ENCODE measurements at regions not wholly inside any gene's neighbourhood (a gene's known extent, or its start where the extent isn't known, plus 50 kb on each side); places are given as distances from the start of the nearest gene placed in this dataset.

- Histone ChIP-seq H3K36me3 (ENCODE audit: control insufficient read depth, insufficient read depth, low read length) (no peaks in the 10 kb centered on the region), H2BK5ac (ENCODE audit: low read length) (no peak overlapping the region), H3K4me1 (ENCODE audit: control insufficient read depth, low read depth, low read length) (peaks cover 2% of the 10 kb centered on the region), H3K9ac (ENCODE audit: low read length) (no peak overlapping the region), H3K79me1 (ENCODE audit: low read length) (no peaks in the 10 kb centered on the region), H4K8ac (ENCODE audit: low read depth, low read length) (no peak overlapping the region), H3K56ac (ENCODE audit: low read length) (no peak overlapping the region), H3K18ac (ENCODE audit: low read length) (no peak overlapping the region), H3K4ac (ENCODE audit: low read depth, low read length) (no peak overlapping the region), H3K4me3 (ENCODE audit: low read length) (no peak overlapping the region), H4K5ac (ENCODE audit: low read length) (no peak overlapping the region), H2BK15ac (replicated peaks; ENCODE audit: low read depth) (no peak overlapping the region), H3K4me2 (ENCODE audit: low read length) (no peak overlapping the region), H3K27ac (ENCODE audit: low read depth, low read length) (no peak overlapping the region), H2AK5ac (ENCODE audit: low read length) (no peak overlapping the region), H3K79me2 (ENCODE audit: control insufficient read depth, insufficient read depth, low read length) (no peaks in the 10 kb centered on the region), H3K23ac (ENCODE audit: low read length) (no peak overlapping the region), H2BK120ac (ENCODE audit: low read depth, low read length) (no peak overlapping the region), H3K27me3 (ENCODE audit: insufficient read depth, low read length, poor library complexity) (no peaks in the 10 kb centered on the region)
- DNase-seq: no peak
- WGBS (ENCODE audit: extremely low coverage, insufficient coverage, low lambda C conversion rate): no CpG with 5 or more reads among the region's 7 CpGs
Measured at GRCh38 chr22:27298332-27298731, 503.2 kb downstream of the MN1 start.

DNA sequence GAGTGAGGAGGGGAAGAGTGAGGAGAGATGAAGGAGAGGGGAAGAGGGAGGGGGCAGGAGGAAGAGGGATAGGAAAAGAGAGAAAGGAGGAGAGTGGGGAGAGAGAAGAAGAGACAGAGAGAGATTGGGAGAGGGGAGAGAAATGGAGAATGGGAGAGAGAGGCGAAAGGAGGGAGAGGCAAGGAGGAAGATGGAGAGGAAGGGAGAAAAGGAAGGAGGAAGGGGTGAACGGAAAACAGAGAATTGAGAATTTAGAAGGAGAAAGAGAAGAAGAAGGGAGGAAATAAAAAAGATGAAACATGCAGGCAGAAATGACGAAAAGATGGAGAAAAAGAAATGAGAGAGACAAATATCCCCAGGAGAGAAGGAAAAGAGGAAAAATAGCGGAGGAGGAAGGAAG is 502.8 kb downstream of the MN1 start:
- Histone ChIP-seq H2AK5ac (ENCODE audit: low read length) (no peak overlapping the region), H3K4me3 (ENCODE audit: low read length) (no peak overlapping the region), H3K4ac (ENCODE audit: low read depth, low read length) (no peak overlapping the region), H4K8ac (ENCODE audit: low read depth, low read length) (no peak overlapping the region), H3K56ac (ENCODE audit: low read length) (no peak overlapping the region), H3K9ac (ENCODE audit: low read length) (no peak overlapping the region), H3K27ac (ENCODE audit: low read depth, low read length) (no peak overlapping the region), H3K18ac (ENCODE audit: low read length) (no peak overlapping the region), H3K4me2 (ENCODE audit: low read length) (no peak overlapping the region), H3K4me1 (ENCODE audit: control insufficient read depth, low read depth, low read length) (peaks cover 2% of the 10 kb centered on the region), H3K79me1 (ENCODE audit: low read length) (no peaks in the 10 kb centered on the region), H3K23ac (ENCODE audit: low read length) (no peak overlapping the region), H3K27me3 (ENCODE audit: insufficient read depth, low read length, poor library complexity) (no peaks in the 10 kb centered on the region), H3K36me3 (ENCODE audit: control insufficient read depth, insufficient read depth, low read length) (no peaks in the 10 kb centered on the region), H2BK15ac (replicated peaks; ENCODE audit: low read depth) (no peak overlapping the region), H2BK120ac (ENCODE audit: low read depth, low read length) (no peak overlapping the region), H4K5ac (ENCODE audit: low read length) (no peak overlapping the region), H2BK5ac (ENCODE audit: low read length) (no peak overlapping the region), H3K79me2 (ENCODE audit: control insufficient read depth, insufficient read depth, low read length) (no peaks in the 10 kb centered on the region)
- DNase-seq: no peak
- 86% methylated on average over 2 of the region's 4 CpGs for WGBS (ENCODE audit: extremely low coverage, insufficient coverage, low lambda C conversion rate)

DNA sequence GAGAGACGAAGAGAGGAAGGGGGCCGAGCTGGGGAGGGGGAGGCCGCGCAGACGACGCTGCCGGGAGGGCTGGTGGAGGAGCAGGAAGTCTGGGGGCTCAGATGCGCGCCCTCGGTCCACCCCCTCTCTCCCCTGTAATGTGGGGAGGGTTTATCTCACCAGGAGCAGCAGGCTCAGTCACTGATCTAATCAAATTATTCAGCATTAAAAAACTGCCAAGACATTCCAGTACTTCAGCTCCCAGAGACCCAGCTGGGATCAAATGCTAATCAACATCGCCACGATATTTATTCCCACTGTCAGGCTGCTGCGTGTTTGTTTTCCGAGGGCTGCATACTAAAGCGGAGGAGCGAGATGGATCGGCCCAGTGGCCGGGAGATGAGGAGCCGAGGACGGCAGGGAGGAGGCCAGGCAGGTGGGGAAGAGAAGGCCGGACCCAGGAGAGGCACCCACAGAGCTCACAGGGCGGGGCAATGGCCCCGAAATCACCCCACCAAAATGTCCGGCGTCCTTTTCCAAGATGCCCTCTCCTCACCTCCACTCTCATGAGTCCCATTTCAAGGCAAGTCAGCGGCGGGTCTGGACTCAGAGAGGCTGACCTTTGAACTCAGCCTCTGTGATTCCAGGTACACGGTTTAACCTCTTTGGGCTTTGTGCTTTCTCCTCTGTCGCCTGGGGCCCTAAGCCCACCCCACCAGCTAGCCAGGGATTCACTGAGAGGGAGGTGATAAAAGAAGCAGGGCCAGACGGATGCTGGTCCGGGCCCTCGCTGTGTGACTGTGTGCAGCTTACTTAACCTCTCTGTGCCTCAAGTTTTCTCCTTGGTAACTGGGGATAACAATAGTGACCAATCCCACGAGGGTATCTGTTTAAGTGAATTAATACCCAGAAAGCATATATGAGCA is 502.1 kb downstream of the MN1 start:
- peak overlapping the region; percentile 49 for H3K4me2 ChIP-seq (ENCODE audit: low read length)
- H2BK15ac ChIP-seq (replicated peaks; ENCODE audit: low read depth): no peak overlapping the region
- H4K8ac ChIP-seq (ENCODE audit: low read depth, low read length): no peak overlapping the region
- no CpG with 5 or more reads among the region's 33 CpGs for WGBS (ENCODE audit: extremely low coverage, insufficient coverage, low lambda C conversion rate)
- peak overlapping the region; percentile 35 for H3K9ac ChIP-seq (ENCODE audit: low read length)
- no peak overlapping the region for H3K18ac ChIP-seq (ENCODE audit: low read length)
- no peak overlapping the region for H4K5ac ChIP-seq (ENCODE audit: low read length)
- peak overlapping the region; percentile 47 for H3K56ac ChIP-seq (ENCODE audit: low read length)
- H3K23ac ChIP-seq (ENCODE audit: low read length): peak overlapping the region; percentile 30
- H3K4me3 ChIP-seq (ENCODE audit: low read length): no peak overlapping the region
- H2BK5ac ChIP-seq (ENCODE audit: low read length): no peak overlapping the region
- H2AK5ac ChIP-seq (ENCODE audit: low read length): no peak overlapping the region
- no peaks in the 10 kb centered on the region for H3K79me2 ChIP-seq (ENCODE audit: control insufficient read depth, insufficient read depth, low read length)
- H3K27me3 ChIP-seq (ENCODE audit: insufficient read depth, low read length, poor library complexity): no peaks in the 10 kb centered on the region
- H3K79me1 ChIP-seq (ENCODE audit: low read length): no peaks in the 10 kb centered on the region
- no peak overlapping the region for H3K4ac ChIP-seq (ENCODE audit: low read depth, low read length)
- H3K27ac ChIP-seq (ENCODE audit: low read depth, low read length): no peak overlapping the region
- no peaks in the 10 kb centered on the region for H3K36me3 ChIP-seq (ENCODE audit: control insufficient read depth, insufficient read depth, low read length)
- no peak overlapping the region for H2BK120ac ChIP-seq (ENCODE audit: low read depth, low read length)
- DNase-seq: peak; percentile 12
- H3K4me1 ChIP-seq (ENCODE audit: control insufficient read depth, low read depth, low read length): peaks cover 2% of the 10 kb centered on the region

DNA sequence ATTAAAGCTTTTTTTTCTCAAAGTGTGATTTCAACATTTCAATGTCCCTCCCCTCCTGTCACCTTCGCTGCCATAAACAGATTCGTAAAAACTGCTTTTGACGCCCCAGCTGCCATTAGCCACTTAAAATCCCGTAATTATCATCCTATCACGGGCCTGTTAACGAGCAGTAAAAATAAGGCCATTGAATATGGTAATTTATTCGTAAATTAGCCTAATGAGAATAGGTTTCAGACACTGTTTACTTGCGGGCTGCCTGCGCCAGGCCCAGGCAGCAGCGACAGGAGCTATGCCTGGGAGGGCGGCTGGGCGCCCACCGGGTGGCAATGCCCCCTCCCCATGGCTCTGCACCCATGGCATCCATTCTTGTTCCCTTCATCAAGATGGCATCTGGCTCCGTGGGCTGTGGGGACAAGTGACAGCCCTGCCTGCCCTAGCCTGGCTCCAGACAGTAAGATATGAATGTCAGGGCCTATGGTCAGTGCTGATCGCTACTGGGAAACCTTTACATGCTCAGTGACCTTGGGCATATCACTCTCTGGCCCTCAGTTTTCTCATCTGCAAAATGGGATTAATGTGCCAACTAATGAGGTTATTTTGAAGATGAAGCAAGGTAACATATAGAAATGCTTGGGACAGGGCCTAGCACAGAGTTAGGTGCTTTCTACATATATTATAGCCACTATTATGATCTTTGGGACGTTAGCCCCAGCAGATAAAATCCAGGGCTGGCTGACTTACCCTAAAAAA is 500.8 kb downstream of the MN1 start:
- Histone ChIP-seq H3K27ac (ENCODE audit: low read depth, low read length) (no peak overlapping the region), H4K8ac (ENCODE audit: low read depth, low read length) (no peak overlapping the region)

DNA sequence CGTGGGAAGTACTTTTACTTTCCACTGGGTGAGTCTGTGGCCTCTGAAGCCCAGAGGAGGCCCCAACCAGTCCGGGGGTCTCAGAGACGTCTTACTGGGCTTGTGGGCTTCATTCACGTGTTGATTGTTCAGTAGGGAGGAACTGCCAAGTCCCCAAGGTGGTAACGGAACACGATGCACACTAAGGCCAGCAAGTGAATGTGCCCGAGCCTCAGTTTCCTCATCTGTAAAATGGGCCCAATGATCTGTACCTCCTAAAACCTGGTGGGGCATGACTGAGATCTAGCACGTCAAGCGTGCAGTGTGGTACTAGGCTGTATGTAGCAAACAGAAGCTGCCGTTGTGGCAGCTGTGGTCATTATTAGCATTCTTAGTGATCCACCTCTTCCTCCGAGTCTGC is 499.1 kb downstream of the MN1 start:
- no peak overlapping the region for H4K5ac ChIP-seq (ENCODE audit: low read length)
- H4K8ac ChIP-seq (ENCODE audit: low read depth, low read length): no peak overlapping the region
- H3K4ac ChIP-seq (ENCODE audit: low read depth, low read length): no peak overlapping the region
- no peak overlapping the region for H3K23ac ChIP-seq (ENCODE audit: low read length)
- no peak overlapping the region for H2BK15ac ChIP-seq (replicated peaks; ENCODE audit: low read depth)
- no peak overlapping the region for H2BK120ac ChIP-seq (ENCODE audit: low read depth, low read length)
- no peaks in the 10 kb centered on the region for H3K79me2 ChIP-seq (ENCODE audit: control insufficient read depth, insufficient read depth, low read length)
- no peaks in the 10 kb centered on the region for H3K79me1 ChIP-seq (ENCODE audit: low read length)
- no CpG with 5 or more reads among the region's 11 CpGs for WGBS (ENCODE audit: extremely low coverage, insufficient coverage, low lambda C conversion rate)
- H3K4me2 ChIP-seq (ENCODE audit: low read length): no peak overlapping the region
- peaks cover 2% of the 10 kb centered on the region for H3K4me1 ChIP-seq (ENCODE audit: control insufficient read depth, low read depth, low read length)
- H3K18ac ChIP-seq (ENCODE audit: low read length): no peak overlapping the region
- no peak overlapping the region for H2BK5ac ChIP-seq (ENCODE audit: low read length)
- no peak overlapping the region for H3K27ac ChIP-seq (ENCODE audit: low read depth, low read length)
- no peak overlapping the region for H3K4me3 ChIP-seq (ENCODE audit: low read length)
- H3K36me3 ChIP-seq (ENCODE audit: control insufficient read depth, insufficient read depth, low read length): no peaks in the 10 kb centered on the region
- H2AK5ac ChIP-seq (ENCODE audit: low read length): no peak overlapping the region
- H3K27me3 ChIP-seq (ENCODE audit: insufficient read depth, low read length, poor library complexity): no peaks in the 10 kb centered on the region
- no peak overlapping the region for H3K9ac ChIP-seq (ENCODE audit: low read length)
- no peak overlapping the region for H3K56ac ChIP-seq (ENCODE audit: low read length)
- no peak for DNase-seq

More for the DNA sequence above, 500.8 kb downstream of the MN1 start:
- Histone ChIP-seq H3K79me1 (ENCODE audit: low read length) (no peaks in the 10 kb centered on the region), H3K4me1 (ENCODE audit: control insufficient read depth, low read depth, low read length) (peaks cover 2% of the 10 kb centered on the region), H4K5ac (ENCODE audit: low read length) (no peak overlapping the region), H3K18ac (ENCODE audit: low read length) (no peak overlapping the region), H3K23ac (ENCODE audit: low read length) (no peak overlapping the region), H2BK15ac (replicated peaks; ENCODE audit: low read depth) (no peak overlapping the region), H3K4ac (ENCODE audit: low read depth, low read length) (no peak overlapping the region), H3K56ac (ENCODE audit: low read length) (no peak overlapping the region), H2BK120ac (ENCODE audit: low read depth, low read length) (no peak overlapping the region), H3K79me2 (ENCODE audit: control insufficient read depth, insufficient read depth, low read length) (no peaks in the 10 kb centered on the region), H2AK5ac (ENCODE audit: low read length) (no peak overlapping the region), H2BK5ac (ENCODE audit: low read length) (no peak overlapping the region), H3K27me3 (ENCODE audit: insufficient read depth, low read length, poor library complexity) (no peaks in the 10 kb centered on the region), H3K4me3 (ENCODE audit: low read length) (no peak overlapping the region), H3K9ac (ENCODE audit: low read length) (no peak overlapping the region), H3K4me2 (ENCODE audit: low read length) (no peak overlapping the region), H3K36me3 (ENCODE audit: control insufficient read depth, insufficient read depth, low read length) (no peaks in the 10 kb centered on the region)
- no CpG with 5 or more reads among the region's 16 CpGs for WGBS (ENCODE audit: extremely low coverage, insufficient coverage, low lambda C conversion rate)
- no peak for DNase-seq

Data from mesendoderm (in vitro differentiated cells).